NCI-H2227 treated with DMSO at 0.1 percent for 48 hours (cell line): ENCODE measurements at regions not wholly inside any gene's neighbourhood (a gene's known extent, or its start where the extent isn't known, plus 50 kb on each side); places are given as distances from the start of the nearest gene placed in this dataset.

Experiments
- DNase-seq: peaks from one replicate; lab custom pipeline; 2025; lab: John Stamatoyannopoulos, UW

- no peak for DNase-seq
Observed at GRCh38 chr16:65668064-65668595, 546.3 kb upstream of the CDH11 start.

GRCh38 chr16:65667011-65667578 is 545.2 kb upstream of the CDH11 start:
- DNase-seq = no peak

- no peak for DNase-seq
Observed at GRCh38 chr16:65666132-65666941, 544.5 kb upstream of the CDH11 start.

- no peak for DNase-seq
Observed at GRCh38 chr16:65665586-65665985, 543.7 kb upstream of the CDH11 start.

- no peak for DNase-seq
Observed at GRCh38 chr16:65663774-65664173, 541.9 kb upstream of the CDH11 start.

- no peak for DNase-seq
Observed at GRCh38 chr16:65662256-65662655, 540.4 kb upstream of the CDH11 start.

- DNase-seq = no peak
Observed at GRCh38 chr16:65661558-65661957, 539.7 kb upstream of the CDH11 start.

- DNase-seq = no peak
Observed at GRCh38 chr16:65660390-65660789, 538.5 kb upstream of the CDH11 start.

GRCh38 chr16:65659758-65660157 is 537.9 kb upstream of the CDH11 start:
- no peak for DNase-seq

GRCh38 chr16:65658787-65659220 is 536.9 kb upstream of the CDH11 start:
- no peak for DNase-seq

GRCh38 chr16:65658349-65658748 is 536.5 kb upstream of the CDH11 start:
- DNase-seq = no peak

GRCh38 chr16:65657556-65657955 is 535.7 kb upstream of the CDH11 start:
- DNase-seq = no peak

GRCh38 chr16:65657071-65657494 is 535.2 kb upstream of the CDH11 start:
- no peak for DNase-seq

- no peak for DNase-seq
Observed at GRCh38 chr16:65655802-65656201, 533.9 kb upstream of the CDH11 start.

- DNase-seq = no peak
Observed at GRCh38 chr16:65648101-65648500, 526.2 kb upstream of the CDH11 start.

GRCh38 chr16:65644821-65645220 is 523.0 kb upstream of the CDH11 start:
- DNase-seq = no peak

GRCh38 chr16:65641762-65642289 is 520.0 kb upstream of the CDH11 start:
- DNase-seq = no peak

- no peak for DNase-seq
Observed at GRCh38 chr16:65641049-65641761, 519.3 kb upstream of the CDH11 start.

GRCh38 chr16:65634833-65635232 is 513.0 kb upstream of the CDH11 start:
- DNase-seq = no peak

- DNase-seq = no peak
Observed at GRCh38 chr16:65634291-65634690, 512.4 kb upstream of the CDH11 start.

- DNase-seq = no peak
Observed at GRCh38 chr16:65624666-65625065, 502.8 kb upstream of the CDH11 start.

GRCh38 chr16:65624229-65624628 is 502.4 kb upstream of the CDH11 start:
- DNase-seq = no peak

GRCh38 chr16:65622871-65623270 is 501.0 kb upstream of the CDH11 start:
- no peak for DNase-seq
